Hematopoietic multipotent progenitor cell treated with erythropoietin and hydrocortisone succinate and interleukin-3 and kit ligand, for 6 days (in vitro differentiated cells): ENCODE measurements at regions not wholly inside any gene's neighbourhood (a gene's known extent, or its start where the extent isn't known, plus 50 kb on each side); places are given as distances from the start of the nearest gene placed in this dataset.
"Not testable (repeated sequence)": the region's sequence is repeated elsewhere in the genome, so short reads cannot be mapped to it uniquely, and the experiment has no call there.

Experiments used
- DNase-seq: peaks from one replicate; pipeline ENCODE4 v3.0.0-alpha.2; 2015

- no peak for DNase-seq
Observed at GRCh38 chr2:182550234-182550633, 123.4 kb upstream of the PDE1A start.

- DNase-seq, result not testable (repeated sequence)
Observed at GRCh38 chr2:182552232-182552631, 125.4 kb upstream of the PDE1A start.

GRCh38 chr2:182552785-182553184 lies 125.9 kb upstream of the PDE1A start:
- DNase-seq, result not testable (repeated sequence)

GRCh38 chr2:182553483-182553882 lies 126.6 kb upstream of the PDE1A start:
- DNase-seq, result no peak

- no peak for DNase-seq
Observed at GRCh38 chr2:182554950-182555349, 128.1 kb upstream of the PDE1A start.

GRCh38 chr2:182558564-182558963 lies 131.7 kb upstream of the PDE1A start:
- no peak for DNase-seq

GRCh38 chr2:182559623-182560022 lies 132.8 kb upstream of the PDE1A start:
- DNase-seq, result no peak

GRCh38 chr2:182565911-182566567 lies 139.2 kb upstream of the PDE1A start:
- no peak for DNase-seq

GRCh38 chr2:182573553-182573952 lies 142.5 kb upstream of the DNAJC10 start:
- DNase-seq, result no peak

GRCh38 chr2:182577816-182578215 lies 138.2 kb upstream of the DNAJC10 start:
- DNase-seq, result no peak

GRCh38 chr2:182581196-182581935 lies 134.7 kb upstream of the DNAJC10 start:
- DNase-seq, result no peak

- DNase-seq, result no peak
Observed at GRCh38 chr2:182584462-182584861, 131.6 kb upstream of the DNAJC10 start.

GRCh38 chr2:182585001-182585400 lies 131.1 kb upstream of the DNAJC10 start:
- no peak for DNase-seq

- DNase-seq, result no peak
Observed at GRCh38 chr2:182585430-182585829, 130.6 kb upstream of the DNAJC10 start.

- DNase-seq, result no peak
Observed at GRCh38 chr2:182586426-182586825, 129.6 kb upstream of the DNAJC10 start.

GRCh38 chr2:182587831-182588230 lies 128.2 kb upstream of the DNAJC10 start:
- DNase-seq, result no peak

- no peak for DNase-seq
Observed at GRCh38 chr2:182589121-182589520, 126.9 kb upstream of the DNAJC10 start.

- no peak for DNase-seq
Observed at GRCh38 chr2:182591774-182592173, 124.3 kb upstream of the DNAJC10 start.

GRCh38 chr2:182592691-182593393 lies 123.2 kb upstream of the DNAJC10 start:
- no peak for DNase-seq

- DNase-seq, result no peak
Observed at GRCh38 chr2:182593394-182593975, 122.6 kb upstream of the DNAJC10 start.

GRCh38 chr2:182594286-182594685 lies 121.8 kb upstream of the DNAJC10 start:
- DNase-seq, result no peak

- no peak for DNase-seq
Observed at GRCh38 chr2:182595650-182596049, 120.4 kb upstream of the DNAJC10 start.

- no peak for DNase-seq
Observed at GRCh38 chr2:182597570-182598295, 118.3 kb upstream of the DNAJC10 start.
